ENCODE measurements at regions not wholly inside any gene's neighbourhood (a gene's known extent, or its start where the extent isn't known, plus 50 kb on each side); places are given as distances from the start of the nearest gene placed in this dataset.

- TF ChIP-seq, protein P1, sequence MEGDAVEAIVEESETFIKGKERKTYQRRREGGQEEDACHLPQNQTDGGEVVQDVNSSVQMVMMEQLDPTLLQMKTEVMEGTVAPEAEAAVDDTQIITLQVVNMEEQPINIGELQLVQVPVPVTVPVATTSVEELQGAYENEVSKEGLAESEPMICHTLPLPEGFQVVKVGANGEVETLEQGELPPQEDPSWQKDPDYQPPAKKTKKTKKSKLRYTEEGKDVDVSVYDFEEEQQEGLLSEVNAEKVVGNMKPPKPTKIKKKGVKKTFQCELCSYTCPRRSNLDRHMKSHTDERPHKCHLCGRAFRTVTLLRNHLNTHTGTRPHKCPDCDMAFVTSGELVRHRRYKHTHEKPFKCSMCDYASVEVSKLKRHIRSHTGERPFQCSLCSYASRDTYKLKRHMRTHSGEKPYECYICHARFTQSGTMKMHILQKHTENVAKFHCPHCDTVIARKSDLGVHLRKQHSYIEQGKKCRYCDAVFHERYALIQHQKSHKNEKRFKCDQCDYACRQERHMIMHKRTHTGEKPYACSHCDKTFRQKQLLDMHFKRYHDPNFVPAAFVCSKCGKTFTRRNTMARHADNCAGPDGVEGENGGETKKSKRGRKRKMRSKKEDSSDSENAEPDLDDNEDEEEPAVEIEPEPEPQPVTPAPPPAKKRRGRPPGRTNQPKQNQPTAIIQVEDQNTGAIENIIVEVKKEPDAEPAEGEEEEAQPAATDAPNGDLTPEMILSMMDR (IDR thresholded peaks at IDR 0.05; ENCODE audit: low read depth, low read length), result no peak
- no peak for DNase-seq (ENCODE audit: extremely low read depth, low read depth)
These were observed 79.3 kb upstream of the TCF12 start for GRCh38 chr15:56839099-56839498.

DNA sequence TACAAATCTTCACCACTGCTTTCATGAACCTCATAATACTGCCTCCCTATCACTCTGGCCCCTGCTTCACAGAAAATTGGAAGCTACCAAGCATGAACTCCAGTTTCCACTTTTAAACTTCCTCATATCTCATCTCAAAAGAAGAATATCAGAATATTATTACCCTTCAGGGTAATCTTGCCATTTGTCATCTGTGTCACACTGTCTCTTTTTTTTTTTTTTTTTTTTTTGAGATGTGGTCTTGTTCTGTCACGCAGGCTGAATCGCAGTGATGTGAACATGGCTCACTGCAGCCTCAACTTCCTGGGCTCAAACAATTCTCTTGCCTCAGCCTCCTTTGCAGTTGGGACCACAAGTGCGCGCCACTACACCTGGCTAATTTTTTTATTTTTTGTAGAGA is 80.4 kb upstream of the TCF12 start:
- DNase-seq (ENCODE audit: extremely low read depth, low read depth), result no peak
- TF ChIP-seq, protein P1 (IDR thresholded peaks at IDR 0.05; ENCODE audit: low read depth, low read length), result no peak

- no peak for DNase-seq (ENCODE audit: extremely low read depth, low read depth)
- TF ChIP-seq, protein P1 (IDR thresholded peaks at IDR 0.05; ENCODE audit: low read depth, low read length), result no peak
These were observed 81.2 kb upstream of the TCF12 start for GRCh38 chr15:56837273-56837672.

- DNase-seq (ENCODE audit: extremely low read depth, low read depth), result no peak
- TF ChIP-seq, protein P1 (IDR thresholded peaks at IDR 0.05; ENCODE audit: low read depth, low read length), result no peak
These were observed 82.7 kb upstream of the TCF12 start for GRCh38 chr15:56835718-56836171.

DNA sequence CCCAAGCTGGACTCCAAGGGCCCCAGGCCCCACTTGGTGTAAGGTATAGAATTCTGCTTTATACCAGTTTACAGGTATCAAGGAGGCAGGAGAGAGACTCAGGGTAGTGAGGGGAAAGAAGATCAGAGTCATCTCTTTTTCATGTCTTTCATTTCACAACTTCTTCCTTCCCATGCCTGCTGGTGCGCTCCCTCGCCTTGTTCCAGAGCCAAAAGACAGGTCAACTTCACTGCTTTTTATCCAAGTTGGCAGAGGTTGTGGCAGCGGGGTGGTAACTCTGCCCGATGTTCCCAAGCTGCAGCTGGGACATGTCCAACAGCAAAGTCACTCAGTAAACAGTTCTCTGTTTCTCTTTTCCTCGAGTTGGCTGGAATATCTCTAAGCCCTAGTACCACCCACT is 86.3 kb upstream of the TCF12 start:
- DNase-seq (ENCODE audit: extremely low read depth, low read depth), result no peak
- TF ChIP-seq, protein P1 (IDR thresholded peaks at IDR 0.05; ENCODE audit: low read depth, low read length), result no peak

DNA sequence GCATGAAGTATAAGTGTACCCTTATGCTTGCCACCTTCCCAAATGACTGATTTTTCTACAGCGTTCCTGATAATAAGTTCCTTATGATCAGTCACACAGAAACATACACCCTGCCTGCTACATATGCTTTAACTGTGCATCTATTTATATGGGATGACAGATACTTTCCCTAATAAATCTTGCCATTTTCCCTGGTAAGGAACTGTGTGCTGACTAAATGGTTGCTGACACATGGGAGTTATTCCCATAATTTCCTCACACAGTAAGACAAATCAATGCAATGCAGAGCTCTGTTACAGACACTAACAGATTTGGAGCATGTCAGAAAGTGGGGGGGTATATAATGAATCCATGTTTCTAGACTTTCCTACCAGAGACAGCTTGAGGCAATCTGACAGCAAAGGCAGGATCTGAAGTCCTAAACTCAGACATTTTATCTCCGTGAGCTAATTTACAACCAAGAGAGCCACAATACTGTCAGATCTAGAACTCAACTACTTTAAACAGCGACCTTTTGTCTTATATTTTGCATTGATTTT is 86.9 kb upstream of the TCF12 start:
- TF ChIP-seq, protein P1 (IDR thresholded peaks at IDR 0.05; ENCODE audit: low read depth, low read length), result no peak
- no peak for DNase-seq (ENCODE audit: extremely low read depth, low read depth)

DNA sequence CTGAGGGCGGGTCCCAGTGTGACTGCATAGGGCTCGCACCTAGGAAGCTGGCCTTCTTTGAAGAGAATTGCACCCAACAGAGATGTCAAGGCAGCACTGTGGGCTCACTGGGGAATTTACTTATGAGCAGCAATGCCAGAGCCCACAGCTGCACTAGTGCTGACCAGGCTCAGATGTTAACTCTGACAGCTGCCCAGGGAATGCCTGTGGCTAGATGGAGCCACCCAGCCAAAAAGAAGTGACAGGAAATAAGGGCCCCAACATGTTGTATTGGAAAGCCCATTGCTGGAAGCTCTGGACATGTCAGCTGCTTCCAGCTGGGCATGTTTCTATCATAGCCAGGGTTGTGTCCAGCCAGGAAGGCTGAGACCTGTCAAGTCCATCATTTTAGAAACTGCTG is 90.9 kb upstream of the ZNF280D start:
- TF ChIP-seq, protein P1 (IDR thresholded peaks at IDR 0.05; ENCODE audit: low read depth, low read length), result no peak
- no peak for DNase-seq (ENCODE audit: extremely low read depth, low read depth)

Measured in AG09319 (cell line).